NCI-H82 treated with DMSO at 0.1 percent for 48 hours (cell line): ENCODE measurements at regions not wholly inside any gene's neighbourhood (a gene's known extent, or its start where the extent isn't known, plus 50 kb on each side); places are given as distances from the start of the nearest gene placed in this dataset.
"Not testable (repeated sequence)": the region's sequence is repeated elsewhere in the genome, so short reads cannot be mapped to it uniquely, and the experiment has no call there.

Experiments
- DNase-seq: peaks from one replicate; lab custom pipeline; 2025; ENCODE audit not compliant: unreplicated experiment; lab: John Stamatoyannopoulos, UW

DNA sequence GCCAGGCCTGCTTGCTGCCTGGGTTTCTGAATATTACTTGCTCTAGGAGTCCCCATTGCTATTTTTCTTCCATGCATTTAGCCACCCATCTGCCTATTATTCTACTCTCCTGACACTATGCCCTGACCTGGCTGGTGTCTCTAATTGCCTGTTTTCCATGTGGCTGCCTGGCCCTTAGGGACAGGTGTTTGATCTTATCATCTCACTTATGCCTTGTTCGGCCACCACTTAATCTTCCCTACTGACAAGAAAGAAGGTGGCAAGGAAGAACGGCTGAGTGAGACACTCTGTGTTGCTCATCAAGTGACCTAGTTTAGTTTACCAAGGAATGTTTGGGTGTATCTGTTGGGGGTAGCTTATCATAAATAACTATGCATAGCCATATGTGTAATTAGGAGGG lies 50.4 kb upstream of the RAPH1 start:
- DNase-seq, result peak; percentile 14

DNA sequence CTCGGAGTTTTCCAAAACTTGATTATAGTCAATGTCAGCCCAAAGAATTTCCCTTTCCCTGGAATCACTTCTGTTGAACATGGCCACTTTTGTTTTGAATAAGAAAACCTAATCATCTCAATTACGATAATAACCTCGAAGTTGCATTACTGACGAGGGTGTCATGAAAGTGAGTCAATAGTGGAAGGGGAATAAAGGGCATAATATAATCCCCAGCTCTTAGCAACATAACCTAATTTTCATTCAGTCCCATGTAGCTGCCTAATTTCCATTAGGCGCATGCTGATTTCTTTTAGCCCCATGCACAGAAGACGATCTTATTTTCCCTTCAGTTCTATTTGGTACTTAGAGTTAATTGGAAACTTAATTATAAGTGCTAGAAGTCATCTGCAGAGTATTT lies 51.1 kb upstream of the RAPH1 start:
- no peak for DNase-seq

DNA sequence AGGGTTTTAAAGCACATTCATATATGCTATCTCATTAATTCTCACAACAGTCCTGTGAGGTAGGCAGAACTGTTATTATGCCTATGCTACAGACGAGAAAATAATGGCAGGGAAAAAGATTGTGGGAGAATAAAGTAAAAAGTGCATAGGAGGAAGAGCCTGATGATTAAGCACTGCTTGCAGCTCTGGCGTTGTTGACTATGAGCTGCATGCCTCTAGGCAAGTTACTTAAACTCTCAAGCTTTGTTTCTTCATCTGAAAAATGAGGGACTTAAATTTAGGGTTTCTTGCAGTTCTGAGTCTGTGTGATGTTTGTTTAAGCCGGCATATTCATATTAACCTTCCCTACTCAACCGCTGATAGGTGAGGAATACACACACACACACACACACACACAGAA lies 51.6 kb upstream of the RAPH1 start:
- no peak for DNase-seq

DNA sequence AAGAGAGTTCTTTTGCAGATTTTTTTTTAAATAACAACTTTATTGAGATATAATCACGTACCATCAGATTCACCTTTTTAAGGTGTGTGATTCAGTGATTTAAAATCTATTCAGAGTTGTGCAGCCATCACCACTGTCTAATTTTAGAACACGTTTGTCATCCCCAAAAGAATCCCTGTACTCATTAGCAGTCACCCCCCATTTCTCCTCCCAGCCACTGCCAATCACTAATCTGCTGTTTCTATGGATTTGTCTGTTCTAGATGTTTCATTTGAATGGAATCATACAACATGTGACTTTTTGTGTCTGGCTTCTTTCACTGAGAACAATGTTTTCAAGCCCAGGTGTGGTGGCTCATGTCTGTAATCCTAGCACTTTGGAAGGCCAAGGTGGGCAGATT lies 55.4 kb upstream of the RAPH1 start:
- DNase-seq, result no peak

DNA sequence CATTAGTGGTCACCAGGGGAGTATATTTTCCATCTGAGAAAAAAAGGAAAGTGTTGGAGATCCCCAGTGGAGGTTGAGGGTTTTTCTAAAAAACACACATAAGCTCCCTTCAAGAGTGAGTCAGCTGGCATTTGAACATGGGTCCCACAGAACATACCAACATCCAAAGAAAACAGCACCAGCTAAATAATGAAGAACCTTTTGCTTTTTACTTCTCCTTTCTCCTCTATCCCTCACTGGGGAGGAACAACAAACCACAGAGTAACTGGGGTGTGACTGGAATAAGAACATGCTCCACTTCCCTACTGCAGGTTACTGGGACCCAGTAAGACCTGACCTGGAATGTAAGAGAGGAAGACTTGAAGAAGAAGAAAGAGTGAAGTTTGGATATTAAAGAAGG lies 56.5 kb upstream of the RAPH1 start:
- DNase-seq, result no peak

DNA sequence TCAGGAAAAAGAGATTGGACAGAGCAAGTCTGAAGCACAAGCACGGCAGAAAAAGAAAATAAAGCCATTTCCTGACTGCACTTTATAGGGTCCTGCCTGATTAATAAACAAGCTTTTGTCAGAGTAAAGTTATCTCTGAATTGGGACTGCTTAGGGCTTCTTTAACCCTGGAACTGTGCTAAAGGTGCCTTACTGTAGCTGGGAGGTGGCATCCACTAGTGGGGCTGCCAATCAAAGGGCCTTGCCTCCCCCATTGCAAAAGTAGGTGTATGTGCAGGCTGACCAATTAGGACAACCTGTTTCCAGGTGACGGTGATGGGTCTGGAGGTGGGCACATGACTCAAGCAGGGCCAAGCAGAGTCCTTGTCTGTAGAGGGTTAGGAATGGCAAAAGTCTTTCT lies 57.4 kb upstream of the RAPH1 start:
- no peak for DNase-seq

DNA sequence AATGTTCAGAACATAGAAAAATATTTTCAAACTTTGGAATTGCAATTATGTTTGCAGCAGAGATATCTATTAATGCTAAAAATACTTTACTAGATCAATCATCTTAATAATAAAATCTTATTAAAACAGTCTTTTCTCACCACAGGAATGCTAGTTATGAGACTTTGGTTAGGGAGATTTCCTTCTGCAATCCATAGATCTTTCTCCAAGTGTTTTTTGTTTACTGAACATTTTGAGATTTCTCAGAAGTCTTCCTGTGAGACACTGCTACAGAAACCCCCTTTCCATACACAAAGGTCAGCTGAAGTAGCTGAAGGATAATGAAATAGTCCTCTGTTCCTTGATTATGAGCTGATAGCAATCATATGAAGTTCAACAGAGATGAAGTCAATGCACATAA lies 59.4 kb upstream of the RAPH1 start:
- DNase-seq, result no peak

DNA sequence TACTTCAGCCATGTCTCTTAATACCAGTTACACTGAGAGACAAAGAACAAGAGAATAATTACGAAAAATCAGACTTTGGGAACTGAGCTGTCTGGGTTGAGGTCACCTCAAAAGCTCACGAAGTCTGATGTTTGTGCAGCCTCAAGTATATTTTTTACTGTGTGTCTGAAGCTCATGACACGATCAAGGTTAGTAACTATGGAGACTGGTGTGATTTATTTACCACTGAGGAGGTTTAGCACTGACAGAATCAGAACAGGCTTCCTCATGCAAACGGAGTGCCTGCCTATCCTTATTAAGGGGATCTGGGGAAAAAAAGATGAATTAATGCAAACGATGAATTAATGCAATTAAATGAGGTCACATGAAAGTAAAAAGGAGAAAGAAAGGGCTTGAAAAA lies 61.1 kb upstream of the RAPH1 start:
- DNase-seq, result no peak

DNA sequence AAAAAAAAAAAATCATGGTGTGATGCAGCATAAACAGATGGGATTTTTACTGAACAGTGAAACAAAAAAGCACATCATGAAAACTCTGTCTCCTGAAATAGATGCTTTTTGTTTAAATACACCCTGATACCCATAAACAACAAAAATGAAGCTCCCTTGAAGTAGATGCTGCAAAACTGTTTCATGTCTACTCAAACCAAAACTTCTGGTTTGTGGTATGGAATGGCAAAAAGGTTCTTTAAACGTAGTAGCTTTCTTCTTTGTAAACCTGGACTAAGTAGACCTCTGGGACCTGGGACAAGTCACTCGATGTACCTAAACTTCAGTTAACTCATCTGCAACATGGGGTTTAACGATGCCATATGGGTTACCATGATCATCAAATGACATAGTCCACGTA lies 64.4 kb upstream of the RAPH1 start:
- no peak for DNase-seq

DNA sequence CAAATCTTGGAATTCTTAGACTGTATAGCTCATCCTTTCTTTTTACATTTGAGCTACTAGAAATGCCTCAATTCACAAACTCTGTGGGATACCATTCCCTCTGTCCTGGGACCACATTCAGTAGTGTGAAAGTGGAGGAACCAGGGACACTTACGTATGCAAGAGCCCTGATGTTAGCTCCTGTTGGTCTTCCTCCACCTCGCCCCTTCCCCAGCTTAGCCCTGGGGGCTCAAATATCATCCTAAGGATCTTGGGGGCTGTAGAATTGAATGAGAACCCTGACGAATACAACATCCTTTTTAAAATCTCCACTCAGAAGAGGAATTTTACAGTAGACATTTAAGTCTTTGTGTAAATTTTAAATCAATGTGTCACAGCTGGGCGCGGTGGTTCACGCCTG lies 65.2 kb upstream of the RAPH1 start:
- no peak for DNase-seq

DNA sequence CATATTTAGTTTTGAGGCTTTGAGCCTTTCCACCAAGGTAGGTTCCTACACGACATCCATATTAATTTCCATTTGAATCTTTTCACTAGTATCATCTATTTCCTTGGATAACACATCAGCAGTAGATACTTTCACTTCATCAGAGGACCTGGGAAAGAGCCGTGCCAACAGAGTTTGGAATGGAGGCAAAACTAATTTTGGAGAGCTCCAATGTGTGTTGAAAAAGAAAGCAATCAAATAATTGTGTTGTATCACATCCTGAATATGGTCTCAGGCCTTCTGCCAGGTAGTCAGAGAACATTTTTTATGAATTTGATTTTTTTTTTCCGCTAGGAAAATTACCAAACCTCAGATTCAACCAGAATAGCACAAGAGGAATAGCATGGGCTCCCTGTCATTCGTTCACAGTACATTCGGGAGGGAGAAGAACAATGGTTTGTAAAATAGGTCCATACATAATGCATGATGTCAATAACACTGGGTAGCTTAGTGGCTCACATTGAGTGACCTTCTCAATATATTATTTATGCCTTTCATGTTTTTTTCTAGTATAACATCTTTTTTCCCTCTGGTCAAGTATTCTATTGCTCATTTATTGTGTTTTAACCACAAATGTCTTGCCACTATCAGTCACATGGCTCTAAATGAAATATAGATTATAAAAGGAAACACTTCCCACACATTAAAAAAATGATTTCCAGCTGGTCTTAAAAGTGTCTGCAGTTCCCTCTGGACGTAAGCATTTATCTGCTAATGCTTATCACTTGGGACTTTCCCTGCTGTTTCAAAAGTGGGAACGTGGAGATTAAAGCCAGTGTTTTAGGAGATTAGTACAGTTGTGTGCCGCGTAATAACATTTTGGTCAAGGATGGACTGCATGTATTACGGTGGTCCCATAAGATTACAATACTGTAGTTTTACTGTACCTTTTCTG lies 68.6 kb upstream of the RAPH1 start:
- DNase-seq, result peak; percentile 9

DNA sequence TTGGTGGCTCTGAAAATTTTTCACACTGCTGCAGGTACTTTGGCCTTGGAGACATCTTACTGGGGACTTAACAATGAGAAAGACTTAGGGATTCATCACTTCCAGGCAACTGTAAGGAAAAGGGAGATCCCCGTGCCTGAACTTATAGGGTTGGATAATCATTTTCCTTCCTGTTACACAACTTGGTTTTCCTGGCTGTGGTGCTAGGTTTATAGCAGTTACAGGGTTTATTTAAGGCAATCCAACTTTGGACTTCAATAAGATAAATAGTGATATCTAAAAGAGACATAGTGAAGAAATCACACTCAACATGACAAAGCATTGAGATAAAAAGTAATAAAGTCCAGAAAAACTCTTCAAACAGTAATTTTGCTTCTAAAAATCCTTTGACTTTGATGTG lies 70.2 kb upstream of the RAPH1 start:
- no peak for DNase-seq

DNA sequence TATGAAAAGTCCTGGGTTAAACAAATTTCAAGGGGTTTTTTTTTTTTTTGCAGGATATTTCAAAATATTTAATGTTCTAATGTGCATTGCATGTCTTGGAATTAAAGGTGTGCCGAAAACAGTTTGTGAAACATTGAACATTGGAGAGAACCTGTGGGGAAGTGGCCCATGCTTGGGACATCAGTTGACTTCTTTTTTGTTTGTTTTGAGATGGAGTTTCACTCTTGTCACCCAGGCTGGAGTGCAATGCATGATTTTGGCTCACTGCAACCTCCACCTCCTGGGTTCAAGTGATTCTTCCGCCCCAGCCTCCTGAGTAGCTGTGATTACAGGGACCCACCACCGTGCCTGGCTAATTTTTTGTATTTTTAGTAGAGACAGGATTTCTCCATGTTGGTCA lies 71.0 kb upstream of the RAPH1 start:
- no peak for DNase-seq

DNA sequence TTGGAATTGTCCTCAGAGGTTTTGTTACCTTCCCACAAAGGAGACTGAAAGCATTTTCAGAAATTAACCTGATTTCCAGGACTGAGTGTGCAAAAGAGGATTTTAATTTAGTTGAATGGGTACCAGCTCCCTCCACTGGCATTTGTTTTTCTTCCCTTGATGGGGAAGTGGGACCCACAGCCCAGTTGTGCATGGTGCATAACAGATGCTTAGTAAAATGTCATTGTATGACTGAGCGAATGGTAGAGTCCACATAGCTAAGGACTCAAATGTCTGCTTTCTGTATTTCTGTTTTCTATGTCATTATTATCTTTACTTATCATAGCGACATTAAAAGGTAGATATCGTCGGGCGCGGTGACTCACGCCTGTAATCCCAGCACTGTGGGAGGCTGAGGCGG lies 75.5 kb upstream of the RAPH1 start:
- no peak for DNase-seq

DNA sequence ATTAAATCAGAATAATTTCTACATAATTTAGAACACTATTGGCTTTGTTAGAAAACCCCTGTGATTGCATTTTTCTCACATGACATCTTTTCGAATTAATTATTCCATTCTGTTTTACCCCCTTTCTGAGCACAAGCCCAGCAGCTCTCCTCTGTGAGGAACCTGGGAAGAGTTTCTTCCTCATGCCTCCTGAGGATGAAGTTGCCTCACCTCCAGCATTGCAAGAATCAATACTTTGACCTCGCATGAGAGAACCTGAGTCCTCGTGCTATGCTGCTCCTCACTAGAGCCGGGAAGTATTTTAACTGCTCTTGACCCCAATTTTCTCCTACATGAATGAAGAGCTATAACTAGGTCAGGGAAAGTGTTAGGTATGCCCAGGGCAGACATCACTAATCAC lies 77.1 kb upstream of the RAPH1 start:
- no peak for DNase-seq

DNA sequence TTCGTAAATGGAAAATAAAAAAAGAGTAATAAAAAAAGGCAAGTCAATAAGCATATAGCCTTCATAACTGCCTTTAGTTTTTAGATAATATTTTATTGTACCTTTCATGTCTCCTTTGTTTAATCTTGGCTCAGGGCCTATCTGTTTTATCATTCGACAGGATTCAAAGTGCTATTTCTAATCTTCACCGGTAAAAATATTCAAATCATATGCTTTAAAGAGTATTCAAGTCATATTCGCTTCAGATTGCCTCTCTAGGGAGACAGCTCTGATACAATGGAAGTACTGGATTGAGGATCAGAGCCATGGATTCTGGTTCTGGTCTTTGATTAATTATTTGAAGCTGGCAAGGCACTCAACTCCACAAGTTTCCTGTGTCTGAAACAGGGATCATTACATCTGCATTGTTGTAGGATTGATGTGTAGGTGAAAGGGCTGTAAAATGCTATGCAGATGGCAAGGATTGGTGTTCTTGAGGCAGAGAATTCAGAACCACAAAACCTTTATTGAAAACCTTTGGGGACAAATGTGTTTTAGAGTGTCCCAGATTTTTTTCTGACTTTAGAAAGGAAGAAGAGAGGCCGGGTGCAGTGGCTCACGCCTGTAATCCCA lies 84.3 kb upstream of the RAPH1 start:
- no peak for DNase-seq

DNA sequence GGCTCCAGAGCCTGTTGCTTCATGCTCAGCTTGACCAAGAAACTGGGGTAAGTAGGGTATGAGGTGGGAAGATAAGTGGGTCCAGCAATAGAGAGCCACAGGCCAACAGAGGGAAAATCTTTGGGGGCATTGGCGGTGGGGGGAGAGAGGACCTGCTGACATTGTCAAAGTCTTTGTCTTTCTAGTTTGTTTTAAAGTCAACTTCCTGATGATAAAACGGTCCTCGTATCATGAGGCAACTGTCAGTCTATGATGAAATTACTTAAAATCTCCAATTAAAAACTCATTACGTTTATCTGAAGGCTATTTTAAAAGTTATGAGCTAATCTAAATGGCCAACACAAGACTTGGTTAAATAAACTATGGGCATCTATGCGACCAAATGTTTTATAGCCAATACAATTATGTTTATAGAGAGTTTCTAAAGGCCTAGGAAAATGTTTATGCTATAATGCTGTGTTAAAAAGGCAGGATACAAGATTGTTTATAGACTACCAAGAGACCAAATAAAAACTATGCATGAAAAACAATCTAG lies 84.4 kb upstream of the CD28 start:
- no peak for DNase-seq

DNA sequence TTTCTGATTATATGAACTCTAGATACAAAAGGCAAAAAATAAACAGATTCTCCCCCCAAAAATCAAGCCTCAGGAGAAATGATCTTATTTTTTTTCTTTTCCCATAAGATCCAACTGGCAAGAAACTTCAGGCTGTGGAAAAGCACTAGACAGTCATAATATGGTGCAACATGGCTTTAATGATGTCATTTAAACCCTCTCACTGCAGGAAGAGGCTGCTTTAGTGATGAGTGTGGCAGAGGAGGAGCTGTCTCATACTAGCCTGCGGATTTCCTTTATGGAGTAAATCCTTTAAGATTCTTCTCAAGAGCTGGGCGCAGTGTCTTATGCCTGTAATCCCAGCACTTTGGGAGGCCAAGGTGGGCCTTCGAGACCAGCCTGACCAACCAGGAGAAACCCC lies 83.3 kb upstream of the CD28 start:
- peak; percentile 16 for DNase-seq

DNA sequence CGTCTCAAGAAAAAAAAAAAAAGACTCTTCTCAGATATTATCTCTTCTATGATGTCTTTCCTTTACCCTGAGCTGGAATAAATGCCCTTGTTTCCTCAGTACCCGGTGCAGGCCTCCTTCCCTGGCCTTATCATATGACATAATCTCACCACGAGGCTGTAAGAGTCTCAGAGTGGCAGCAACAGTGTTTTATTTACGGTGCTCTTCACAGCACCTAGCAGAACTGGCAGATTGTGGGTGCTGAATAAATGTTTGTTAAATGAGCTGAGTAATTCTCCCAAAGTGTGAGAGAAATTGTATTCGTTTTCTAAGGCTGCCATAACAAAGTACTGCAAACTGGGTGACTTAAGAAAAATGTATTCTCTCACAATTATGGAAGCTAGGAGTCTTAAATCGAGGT lies 82.8 kb upstream of the CD28 start:
- no peak for DNase-seq

DNA sequence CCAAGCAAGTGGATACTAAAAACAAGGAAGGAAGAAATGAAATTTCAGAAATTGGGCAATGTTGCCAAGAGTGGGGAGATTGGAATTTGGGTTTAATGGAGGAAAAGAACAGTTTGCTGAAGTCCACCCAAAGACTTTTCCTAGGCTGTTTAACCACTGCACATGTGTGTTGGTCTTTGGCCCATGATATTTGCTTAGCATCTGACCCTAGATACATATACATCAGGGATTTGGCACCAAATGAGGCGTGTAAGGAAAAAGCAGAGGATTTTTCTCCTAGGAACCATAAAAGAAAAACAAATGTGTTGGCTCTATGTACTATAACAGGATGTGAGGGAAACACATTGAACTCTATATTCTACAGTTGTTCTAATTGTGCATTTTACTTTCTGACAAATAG lies 80.7 kb upstream of the CD28 start:
- DNase-seq, result no peak

DNA sequence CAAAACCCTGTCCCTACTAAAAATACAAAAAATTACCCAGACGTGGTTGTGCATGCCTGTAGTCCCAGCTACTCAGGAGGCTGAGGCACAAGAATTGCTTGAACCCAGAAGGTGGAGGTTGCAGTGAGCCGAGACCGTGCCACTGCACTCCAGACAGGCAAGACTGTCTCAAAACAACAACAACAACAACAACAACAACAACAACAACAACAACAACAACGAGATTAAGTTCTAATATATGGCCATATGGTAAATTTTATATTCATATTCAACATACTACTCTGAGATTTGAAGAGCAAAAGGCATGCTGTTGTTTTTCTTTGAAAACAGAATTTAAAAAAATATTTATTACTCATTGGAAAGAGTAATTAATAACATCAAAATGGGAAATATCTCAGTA lies 80.2 kb upstream of the CD28 start:
- not testable (repeated sequence) for DNase-seq

DNA sequence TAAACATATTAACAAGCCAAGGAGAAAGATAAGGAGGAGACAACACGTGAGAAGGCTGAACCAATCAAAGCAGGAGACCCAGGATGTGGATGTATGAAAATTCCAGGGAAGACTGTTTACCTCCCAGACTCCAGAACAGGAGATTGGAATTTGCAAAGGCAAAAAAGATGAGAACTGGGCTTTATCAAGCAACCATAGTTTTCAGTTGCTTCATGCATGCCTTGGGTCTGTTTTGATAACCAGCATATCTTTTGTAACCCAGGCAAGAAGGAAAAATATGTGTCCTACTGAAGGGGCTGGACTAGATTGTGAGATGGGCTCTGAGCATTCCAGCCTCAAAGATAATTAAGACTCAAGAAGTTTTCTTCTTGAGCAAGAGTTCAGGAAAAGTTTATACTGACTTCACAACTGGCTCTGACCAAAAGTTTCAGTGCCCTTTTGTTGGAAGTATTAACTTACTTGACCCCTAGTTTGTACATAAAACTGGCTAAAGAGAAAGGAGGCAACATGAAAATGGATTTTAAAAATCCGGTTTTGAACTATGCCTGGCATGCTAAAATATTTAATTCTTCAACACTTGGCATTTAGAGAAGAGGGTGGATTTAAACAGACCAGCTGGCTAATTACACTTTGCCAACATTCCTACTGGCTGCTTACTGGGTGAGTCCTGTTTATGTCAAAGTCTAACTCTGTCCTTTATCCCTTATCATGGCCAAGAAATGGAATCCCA lies 79.3 kb upstream of the CD28 start:
- no peak for DNase-seq
